ENCODE measurements at regions not wholly inside any gene's neighbourhood (a gene's known extent, or its start where the extent isn't known, plus 50 kb on each side); places are given as distances from the start of the nearest gene placed in this dataset.

DNA sequence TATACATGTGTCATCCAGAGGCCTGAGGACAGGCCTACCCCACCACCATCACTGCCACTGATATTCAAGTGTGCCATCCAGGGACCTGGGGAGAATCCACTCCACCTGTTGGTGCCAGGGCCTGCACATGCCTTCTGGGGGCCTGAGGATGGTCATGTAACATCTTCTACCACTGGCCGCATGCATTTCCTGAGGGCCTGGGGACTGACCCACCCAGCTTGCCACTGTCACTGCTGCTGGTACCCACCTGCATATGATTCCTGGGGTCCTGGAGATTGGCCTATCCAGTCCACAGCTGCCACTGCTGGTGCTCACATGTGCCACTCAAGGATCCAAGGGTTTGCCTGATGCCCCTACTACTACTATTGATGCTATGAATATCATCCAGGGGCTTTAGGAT, 184.3 kb upstream of the SYNCRIP start:
- Histone ChIP-seq H3K27me3 (ENCODE audit: insufficient read depth, low read depth, severe bottlenecking) (peaks cover 4% of the 10 kb centered on the region), H3K9me3 (ENCODE audit: severe bottlenecking) (no peaks in the 10 kb centered on the region), H3K4me3 (ENCODE audit: low read depth, low read length) (no peak overlapping the region), H3K36me3 (no peaks in the 10 kb centered on the region), H3K27ac (no peak overlapping the region)
- TF ChIP-seq, protein P1, sequence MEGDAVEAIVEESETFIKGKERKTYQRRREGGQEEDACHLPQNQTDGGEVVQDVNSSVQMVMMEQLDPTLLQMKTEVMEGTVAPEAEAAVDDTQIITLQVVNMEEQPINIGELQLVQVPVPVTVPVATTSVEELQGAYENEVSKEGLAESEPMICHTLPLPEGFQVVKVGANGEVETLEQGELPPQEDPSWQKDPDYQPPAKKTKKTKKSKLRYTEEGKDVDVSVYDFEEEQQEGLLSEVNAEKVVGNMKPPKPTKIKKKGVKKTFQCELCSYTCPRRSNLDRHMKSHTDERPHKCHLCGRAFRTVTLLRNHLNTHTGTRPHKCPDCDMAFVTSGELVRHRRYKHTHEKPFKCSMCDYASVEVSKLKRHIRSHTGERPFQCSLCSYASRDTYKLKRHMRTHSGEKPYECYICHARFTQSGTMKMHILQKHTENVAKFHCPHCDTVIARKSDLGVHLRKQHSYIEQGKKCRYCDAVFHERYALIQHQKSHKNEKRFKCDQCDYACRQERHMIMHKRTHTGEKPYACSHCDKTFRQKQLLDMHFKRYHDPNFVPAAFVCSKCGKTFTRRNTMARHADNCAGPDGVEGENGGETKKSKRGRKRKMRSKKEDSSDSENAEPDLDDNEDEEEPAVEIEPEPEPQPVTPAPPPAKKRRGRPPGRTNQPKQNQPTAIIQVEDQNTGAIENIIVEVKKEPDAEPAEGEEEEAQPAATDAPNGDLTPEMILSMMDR (IDR thresholded peaks at IDR 0.05; ENCODE audit: low read depth, low read length) = no peak
- DNase-seq = no peak

DNA sequence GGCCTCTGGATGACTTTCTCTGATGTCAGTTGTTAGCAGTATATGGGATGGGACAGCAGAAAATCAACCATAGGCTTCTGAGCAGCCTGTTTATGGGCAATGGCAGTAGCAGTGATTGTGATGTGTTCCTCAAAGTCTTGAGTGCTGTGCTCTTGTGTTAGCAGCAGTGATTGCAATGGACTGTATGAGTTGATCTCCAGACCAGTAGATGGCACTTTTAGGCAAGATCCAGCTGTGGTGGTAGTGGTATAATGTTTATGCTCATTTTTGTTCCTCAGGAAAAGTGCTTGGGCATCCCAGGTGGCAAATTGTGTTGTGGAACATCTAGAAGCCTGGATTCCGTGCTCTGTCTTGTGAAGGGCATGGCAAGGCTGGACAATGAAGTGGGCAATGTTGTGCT, 181.6 kb upstream of the SYNCRIP start:
- no peak overlapping the region for H3K27ac ChIP-seq
- no peaks in the 10 kb centered on the region for H3K36me3 ChIP-seq
- H3K9me3 ChIP-seq (ENCODE audit: severe bottlenecking) = peaks cover 3% of the 10 kb centered on the region
- TF ChIP-seq, protein P1 (IDR thresholded peaks at IDR 0.05; ENCODE audit: low read depth, low read length) = no peak
- DNase-seq = no peak
- H3K27me3 ChIP-seq (ENCODE audit: insufficient read depth, low read depth, severe bottlenecking) = peaks cover 4% of the 10 kb centered on the region
- H3K4me3 ChIP-seq (ENCODE audit: low read depth, low read length) = no peak overlapping the region

DNA sequence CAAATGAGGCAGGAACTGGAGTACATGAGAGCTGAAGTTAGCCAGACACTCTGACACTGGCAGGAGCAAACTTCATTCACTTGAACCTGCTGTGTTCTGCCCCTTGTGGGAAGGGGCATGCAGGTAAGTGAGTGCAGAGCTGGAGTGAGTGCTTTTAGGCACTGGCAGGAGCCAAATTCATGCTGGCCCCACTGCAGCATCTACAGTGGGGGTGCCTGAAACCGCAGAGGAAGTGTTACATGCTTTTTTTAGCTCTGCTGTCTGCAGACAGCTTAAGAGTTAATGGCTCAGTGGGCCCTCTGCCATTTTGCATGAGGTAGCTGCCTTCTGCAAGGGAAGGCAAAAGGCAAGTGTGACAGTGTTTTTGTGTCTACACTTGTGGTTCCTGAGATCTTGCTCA, 167.9 kb upstream of the SYNCRIP start:
- Histone ChIP-seq H3K36me3 (no peaks in the 10 kb centered on the region), H3K27me3 (ENCODE audit: insufficient read depth, low read depth, severe bottlenecking) (peaks cover 8% of the 10 kb centered on the region), H3K27ac (no peak overlapping the region), H3K4me3 (ENCODE audit: low read depth, low read length) (no peak overlapping the region), H3K9me3 (ENCODE audit: severe bottlenecking) (peaks cover 5% of the 10 kb centered on the region)
- TF ChIP-seq, protein P1 (IDR thresholded peaks at IDR 0.05; ENCODE audit: low read depth, low read length) = no peak
- DNase-seq = no peak

DNA sequence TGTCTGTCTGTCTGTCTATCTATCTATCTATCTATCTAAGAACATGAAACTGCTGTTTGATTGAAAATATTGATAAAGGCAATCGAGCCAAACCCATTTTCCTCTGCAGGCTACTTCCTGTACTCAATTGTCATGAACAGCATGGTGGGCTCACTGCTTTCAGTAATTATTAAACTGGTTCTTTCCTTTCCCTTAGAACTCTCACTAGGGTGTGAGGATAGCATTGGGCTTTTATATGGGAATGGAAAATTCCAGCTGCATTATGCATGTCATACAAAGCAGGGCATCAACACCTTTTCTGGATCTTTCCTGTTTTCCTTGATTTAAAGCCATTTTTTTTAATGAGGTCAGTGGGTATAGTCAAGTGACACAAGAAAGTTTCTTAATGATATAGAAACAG, 161.0 kb upstream of the SYNCRIP start:
- Histone ChIP-seq H3K27me3 (ENCODE audit: insufficient read depth, low read depth, severe bottlenecking) (peaks cover 26% of the 10 kb centered on the region), H3K27ac (no peak overlapping the region), H3K9me3 (ENCODE audit: severe bottlenecking) (peaks cover 5% of the 10 kb centered on the region), H3K4me3 (ENCODE audit: low read depth, low read length) (no peak overlapping the region), H3K36me3 (no peaks in the 10 kb centered on the region)
- TF ChIP-seq, protein P1 (IDR thresholded peaks at IDR 0.05; ENCODE audit: low read depth, low read length) = no peak
- no peak for DNase-seq

DNA sequence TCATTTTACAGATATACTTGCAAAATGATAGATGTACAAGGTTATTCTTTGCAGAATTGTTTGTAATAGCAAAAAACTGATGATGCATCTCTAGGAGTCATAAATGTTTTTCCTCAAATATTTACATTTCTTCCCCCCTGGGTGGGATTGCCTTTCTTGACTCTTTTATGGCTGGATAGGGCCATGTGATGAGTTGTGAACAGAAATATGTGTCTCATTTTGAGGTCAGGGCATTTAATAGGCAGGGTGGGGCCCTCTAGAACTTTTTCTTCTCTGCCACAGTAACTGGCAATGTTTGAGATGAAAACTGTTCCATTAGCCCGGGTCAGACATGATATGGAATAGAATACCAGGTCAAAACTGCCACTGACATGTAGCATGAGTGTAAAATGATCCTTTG, 159.5 kb upstream of the SYNCRIP start:
- TF ChIP-seq, protein P1 (IDR thresholded peaks at IDR 0.05; ENCODE audit: low read depth, low read length) = no peak
- peaks cover 26% of the 10 kb centered on the region for H3K27me3 ChIP-seq (ENCODE audit: insufficient read depth, low read depth, severe bottlenecking)
- H3K9me3 ChIP-seq (ENCODE audit: severe bottlenecking) = no peaks in the 10 kb centered on the region
- H3K27ac ChIP-seq = no peak overlapping the region
- no peaks in the 10 kb centered on the region for H3K36me3 ChIP-seq
- H3K4me3 ChIP-seq (ENCODE audit: low read depth, low read length) = no peak overlapping the region
- DNase-seq = no peak

DNA sequence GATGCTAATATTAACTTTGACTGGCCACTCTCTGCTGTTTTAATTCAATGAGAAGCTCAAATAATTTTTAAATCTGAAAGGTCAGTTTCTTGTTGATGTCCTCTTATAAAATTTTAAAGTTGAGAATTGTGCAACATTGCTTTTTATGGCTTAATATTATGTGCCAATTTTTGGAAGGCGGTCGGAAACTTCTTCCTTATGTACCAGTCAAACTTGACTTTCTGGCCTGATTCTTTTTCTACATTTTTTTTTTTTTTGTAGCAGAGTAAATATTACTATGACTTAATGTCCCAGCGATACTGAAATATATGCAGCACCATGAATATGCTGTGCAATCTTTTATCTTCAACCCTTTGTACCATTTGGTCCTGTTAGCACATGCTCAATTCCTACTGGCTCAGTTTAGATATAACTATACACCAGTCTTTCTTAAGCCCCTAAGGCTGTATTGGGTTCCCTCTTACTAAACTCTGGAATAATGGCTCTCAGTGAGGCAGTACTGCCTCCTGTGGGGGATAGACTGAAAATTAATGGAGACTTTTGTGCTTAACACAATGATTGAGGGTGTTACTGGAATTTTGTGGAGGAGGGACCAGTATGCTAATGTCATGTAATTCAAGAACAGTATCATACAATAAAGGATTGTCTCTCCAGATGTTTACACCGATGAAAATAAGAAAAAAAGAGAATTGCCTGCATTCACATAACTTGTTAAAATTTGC, 156.4 kb upstream of the SYNCRIP start:
- DNase-seq = no peak

More for the DNA sequence above, 156.4 kb upstream of the SYNCRIP start:
- TF ChIP-seq, protein P1 (IDR thresholded peaks at IDR 0.05; ENCODE audit: low read depth, low read length) = no peak
- H3K4me3 ChIP-seq (ENCODE audit: low read depth, low read length) = no peak overlapping the region
- H3K27me3 ChIP-seq (ENCODE audit: insufficient read depth, low read depth, severe bottlenecking) = peaks cover 21% of the 10 kb centered on the region
- H3K27ac ChIP-seq = no peak overlapping the region
- no peaks in the 10 kb centered on the region for H3K36me3 ChIP-seq
- no peaks in the 10 kb centered on the region for H3K9me3 ChIP-seq (ENCODE audit: severe bottlenecking)

Data from WERI-Rb-1 (cell line).